ENCODE measurements at regions not wholly inside any gene's neighbourhood (a gene's known extent, or its start where the extent isn't known, plus 50 kb on each side); places are given as distances from the start of the nearest gene placed in this dataset.

DNA sequence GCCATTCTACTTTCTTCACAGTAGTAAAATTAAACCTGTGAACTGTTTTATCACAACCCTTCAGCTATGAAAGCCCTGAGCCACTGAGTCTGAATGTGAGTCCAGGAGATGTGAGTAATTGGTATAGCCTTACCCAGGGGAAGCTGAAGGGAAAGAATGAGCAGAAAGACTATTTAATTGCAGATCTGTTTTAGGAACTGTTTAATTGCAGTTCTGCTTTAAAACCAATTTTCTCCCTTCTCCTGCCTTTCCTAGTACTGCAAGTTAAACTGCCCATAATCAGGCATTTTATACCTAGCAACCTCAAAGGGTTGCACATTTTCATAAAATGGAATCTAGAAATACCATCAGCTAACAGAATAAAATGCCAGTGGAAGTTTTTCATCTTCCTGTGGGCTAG is 476.7 kb downstream of the OCA2 start:
- no peaks in the 10 kb centered on the region for H3K23me2 ChIP-seq (ENCODE audit: insufficient read length, low read depth, low read length, poor library complexity, severe bottlenecking)
- H3K27me3 ChIP-seq (ENCODE audit: insufficient read depth, low read length), result no peaks in the 10 kb centered on the region
- H3K14ac ChIP-seq (ENCODE audit: insufficient read depth, low read length), result no peak overlapping the region
- no peak overlapping the region for H3K56ac ChIP-seq (ENCODE audit: insufficient read length, low read depth, low read length)
- H3K79me1 ChIP-seq (ENCODE audit: insufficient read depth, low read depth, low read length, poor library complexity, severe bottlenecking), result no peaks in the 10 kb centered on the region
- no peaks in the 10 kb centered on the region for H3K9me3 ChIP-seq (ENCODE audit: control insufficient read depth, low read depth, low read length)
- DNase-seq, result no peak
- Mint-ChIP-seq H3K27ac (no peak overlapping the region), H3K4me1 (peaks cover 7% of the 10 kb centered on the region in 2 experiments), H3K9me3 (peaks cover 13 to 14% of the 10 kb centered on the region in 2 experiments), H3K27me3 (ENCODE audit: low read depth) (peaks cover 2% of the 10 kb centered on the region), H3K4me3 (no peak overlapping the region), H3K36me3 (ENCODE audit: insufficient read depth in 1 of 3, low read depth in 3 of 3) (peaks cover 3 to 11% (median 9%) of the 10 kb centered on the region in 3 experiments; a peak in 6 of 7 replicates)
- no peaks in the 10 kb centered on the region for H3K4me1 ChIP-seq (ENCODE audit: insufficient read depth, low read length)
- H3K9ac ChIP-seq (ENCODE audit: extremely low read depth, insufficient read length, low read length), result no peak overlapping the region
- H2BK20ac ChIP-seq (ENCODE audit: low read depth, low read length, poor library complexity, severe bottlenecking), result no peak overlapping the region
- no peaks in the 10 kb centered on the region for H3K79me2 ChIP-seq (ENCODE audit: insufficient read depth, low read length)
- H4K20me1 ChIP-seq (ENCODE audit: control insufficient read depth, insufficient read depth, insufficient read length), result no peaks in the 10 kb centered on the region
- no peak overlapping the region for H4K5ac ChIP-seq (ENCODE audit: insufficient read length, low read depth, low read length)
- TF ChIP-seq, protein P1, sequence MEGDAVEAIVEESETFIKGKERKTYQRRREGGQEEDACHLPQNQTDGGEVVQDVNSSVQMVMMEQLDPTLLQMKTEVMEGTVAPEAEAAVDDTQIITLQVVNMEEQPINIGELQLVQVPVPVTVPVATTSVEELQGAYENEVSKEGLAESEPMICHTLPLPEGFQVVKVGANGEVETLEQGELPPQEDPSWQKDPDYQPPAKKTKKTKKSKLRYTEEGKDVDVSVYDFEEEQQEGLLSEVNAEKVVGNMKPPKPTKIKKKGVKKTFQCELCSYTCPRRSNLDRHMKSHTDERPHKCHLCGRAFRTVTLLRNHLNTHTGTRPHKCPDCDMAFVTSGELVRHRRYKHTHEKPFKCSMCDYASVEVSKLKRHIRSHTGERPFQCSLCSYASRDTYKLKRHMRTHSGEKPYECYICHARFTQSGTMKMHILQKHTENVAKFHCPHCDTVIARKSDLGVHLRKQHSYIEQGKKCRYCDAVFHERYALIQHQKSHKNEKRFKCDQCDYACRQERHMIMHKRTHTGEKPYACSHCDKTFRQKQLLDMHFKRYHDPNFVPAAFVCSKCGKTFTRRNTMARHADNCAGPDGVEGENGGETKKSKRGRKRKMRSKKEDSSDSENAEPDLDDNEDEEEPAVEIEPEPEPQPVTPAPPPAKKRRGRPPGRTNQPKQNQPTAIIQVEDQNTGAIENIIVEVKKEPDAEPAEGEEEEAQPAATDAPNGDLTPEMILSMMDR (conservative IDR thresholded peaks at IDR 0.05), result no peak
- no peak overlapping the region for H3K18ac ChIP-seq (ENCODE audit: insufficient read length, low read depth, low read length)
- H3K27ac ChIP-seq (ENCODE audit: insufficient read length, low read depth, low read length), result no peak overlapping the region
- H2BK15ac ChIP-seq (ENCODE audit: low read depth, low read length), result no peak overlapping the region
- no peak overlapping the region for H2AK5ac ChIP-seq (ENCODE audit: insufficient read length, low read length)
- H2AFZ ChIP-seq (ENCODE audit: low read length), result no peak overlapping the region
- H2BK120ac ChIP-seq (ENCODE audit: low read depth, low read length, poor library complexity, severe bottlenecking), result no peak overlapping the region
- no peak overlapping the region for H2BK12ac ChIP-seq (ENCODE audit: insufficient read length, low read depth, low read length)
- no peak overlapping the region for H3T11ph ChIP-seq (ENCODE audit: low read length)
- no peak overlapping the region for H3K4me2 ChIP-seq (ENCODE audit: insufficient read depth, insufficient read length, low read length)
- H3K4ac ChIP-seq (ENCODE audit: low read depth, low read length), result no peak overlapping the region
- H3K23ac ChIP-seq (ENCODE audit: insufficient read length, low read depth, low read length), result no peak overlapping the region
- no peak overlapping the region for H4K8ac ChIP-seq (replicated peaks; ENCODE audit: insufficient read length, low read depth, low read length)
- no peak overlapping the region for H2BK5ac ChIP-seq (ENCODE audit: insufficient read length, low read length)
- H4K91ac ChIP-seq (ENCODE audit: insufficient read length, low read depth, low read length), result no peak overlapping the region
